K562 (cell line): ENCODE measurements at regions not wholly inside any gene's neighbourhood (a gene's known extent, or its start where the extent isn't known, plus 50 kb on each side); places are given as distances from the start of the nearest gene placed in this dataset.

Experiments
- ASH1L ChIP-seq: fragments of 450-650 bp; IDR thresholded peaks from 2 replicates; pipeline ENCODE4 v1.6.1; 2018; ENCODE audit warnings: borderline replicate concordance, mild to moderate bottlenecking, low read depth; ENCODE audit not compliant: partially characterized antibody
- BRCA1 ChIP-seq, 2 experiments: fragments of 450-650 bp in 1 of 2; sonication (generic) in 1 of 2; formaldehyde crosslinking in 1 of 2; IDR thresholded peaks; 2 replicates each; pipeline versions ENCODE4 v1.5.0 to v1.6.1; 2017 to 2020; ENCODE audit warnings: mild to moderate bottlenecking in 1 of 2, missing genetic modification reagents in 1 of 2
- CHAMP1 ChIP-seq: fragments of 450-650 bp; IDR thresholded peaks from 2 replicates; pipeline ENCODE4 v1.6.1; 2016; ENCODE audit warnings: mild to moderate bottlenecking
- CTCF ChIP-seq, 3 experiments: IDR thresholded peaks in 2 of 3; conservative IDR thresholded peaks in 1 of 3; 2 replicates each; pipeline ENCODE4 v1.5.1; 2011 to 2012; ENCODE audit warnings: low read length in 3 of 3, mild to moderate bottlenecking in 3 of 3, control low read depth in 2 of 3, improper control_type of control experiment in 1 of 3, inconsistent platforms in 1 of 3, low read depth in 1 of 3, mixed read lengths in 1 of 3, moderate library complexity in 1 of 3; ENCODE audit not compliant: insufficient read depth in 2 of 3
- GTF2A2 ChIP-seq: IDR thresholded peaks from 2 replicates; pipeline ENCODE4 v1.6.1; 2016; ENCODE audit warnings: mild to moderate bottlenecking, missing genetic modification characterization, missing compliant biosample characterization
- ZMIZ1 ChIP-seq, 2 experiments: fragments of 150-350 bp in 1 of 2; IDR thresholded peaks; 2 replicates each; pipeline ENCODE4 v1.6.1; 2012 to 2016; ENCODE audit warnings: low read depth in 2 of 2, low read length in 2 of 2, mild to moderate bottlenecking in 1 of 2, moderate library complexity in 1 of 2

GRCh38 chr6:142700032-142700431 lies 244.9 kb downstream of the HIVEP2 start (continued):
- TF ChIP-seq ZMIZ1 (IDR thresholded peaks at IDR 0.05; ENCODE audit: low read depth in 2 of 2, low read length in 2 of 2) = no peak
- no peak for TF ChIP-seq BRCA1 (IDR thresholded peaks at IDR 0.05)
- TF ChIP-seq BRCA1 (CRISPR knock-in tag; IDR thresholded peaks at IDR 0.05) = no peak
- TF ChIP-seq GTF2A2 (tag) = no peak
- TF ChIP-seq CHAMP1 = no peak
- no peak for TF ChIP-seq ASH1L
- no peak for TF ChIP-seq CTCF (IDR thresholded peaks at IDR 0.05 in 2 of 3, conservative IDR thresholded peaks at IDR 0.05 in 1 of 3; ENCODE audit: insufficient read depth in 2 of 3, low read depth in 1 of 3, low read length in 3 of 3)
